H1 (cell line): ENCODE measurements at regions not wholly inside any gene's neighbourhood (a gene's known extent, or its start where the extent isn't known, plus 50 kb on each side); places are given as distances from the start of the nearest gene placed in this dataset.

ENCODE experiments used
- CBX8 ChIP-seq: fragments of 300-800, 300-1000 bp; sonication (generic); IDR thresholded peaks from 2 replicates; pipeline ENCODE4 v1.7.1; 2016; ENCODE audit warnings: low read depth, low read length, borderline replicate concordance
- CEBPB ChIP-seq: IDR thresholded peaks from 2 replicates; pipeline ENCODE4 v1.6.1; 2012; ENCODE audit warnings: low read depth, low read length
- CTBP2 ChIP-seq: IDR thresholded peaks from 2 replicates; pipeline ENCODE4 v1.7.0; 2011; ENCODE audit warnings: borderline replicate concordance, mild to moderate bottlenecking, moderate library complexity, mixed read lengths, low read length; ENCODE audit not compliant: insufficient read depth, insufficient read length
- EZH2 ChIP-seq: fragments of 200-600 bp; sonication (generic); IDR thresholded peaks from 2 replicates; pipeline ENCODE4 v1.7.1; 2012; ENCODE audit warnings: low read depth, mild to moderate bottlenecking, moderate library complexity, low read length, inconsistent platforms; ENCODE audit not compliant: severe bottlenecking
- FOSL1 ChIP-seq: IDR thresholded peaks from 2 replicates; pipeline ENCODE4 v1.6.1; 2011; ENCODE audit warnings: mild to moderate bottlenecking, low read depth, low read length, moderate library complexity; ENCODE audit not compliant: insufficient read depth
- HDAC6 ChIP-seq: IDR thresholded peaks from one replicate; pipeline ENCODE4 v1.7.1; 2012; ENCODE audit warnings: low read depth, mild to moderate bottlenecking, inconsistent platforms, low read length, moderate library complexity
- KDM1A ChIP-seq: fragments of 200-600, 300-600 bp; sonication (generic); IDR thresholded peaks from 2 replicates; pipeline ENCODE4 v1.7.1; 2016; ENCODE audit warnings: mild to moderate bottlenecking, low read length, borderline replicate concordance
- MAX ChIP-seq: IDR thresholded peaks from 2 replicates; pipeline ENCODE4 v1.6.1; 2012; ENCODE audit warnings: inconsistent platforms
- RXRA ChIP-seq: IDR thresholded peaks from 2 replicates; pipeline ENCODE4 v1.6.1; 2011; ENCODE audit warnings: low read depth, mild to moderate bottlenecking, low read length, moderate library complexity; ENCODE audit not compliant: insufficient read depth
- TF ChIP-seq, protein P1 (sequence below): IDR thresholded peaks from 2 replicates; pipeline ENCODE4 v1.6.1; 2011; ENCODE audit warnings: low read depth, mild to moderate bottlenecking, low read length; ENCODE audit not compliant: insufficient read depth

GRCh38 chr13:24039621-24040475, 120.7 kb upstream of the SPATA13 start (continued):
- no peak for TF ChIP-seq RXRA
- no peak for TF ChIP-seq HDAC6
- no peak for TF ChIP-seq EZH2
- TF ChIP-seq KDM1A, result no peak
- TF ChIP-seq MAX, result no peak
- TF ChIP-seq CBX8, result no peak
- TF ChIP-seq CEBPB, result no peak
- TF ChIP-seq FOSL1, result no peak
- no peak for TF ChIP-seq CTBP2
- TF ChIP-seq, protein P1, sequence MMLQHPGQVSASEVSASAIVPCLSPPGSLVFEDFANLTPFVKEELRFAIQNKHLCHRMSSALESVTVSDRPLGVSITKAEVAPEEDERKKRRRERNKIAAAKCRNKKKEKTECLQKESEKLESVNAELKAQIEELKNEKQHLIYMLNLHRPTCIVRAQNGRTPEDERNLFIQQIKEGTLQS, result no peak
- TF ChIP-seq, all 59 proteins: peak for 0
